ENCODE measurements at regions not wholly inside any gene's neighbourhood (a gene's known extent, or its start where the extent isn't known, plus 50 kb on each side); places are given as distances from the start of the nearest gene placed in this dataset.

- Histone ChIP-seq H4K20me1 (ENCODE audit: control insufficient read depth, insufficient read depth, insufficient read length) (no peaks in the 10 kb centered on the region), H2AFZ (ENCODE audit: low read length) (no peak overlapping the region), H2BK12ac (ENCODE audit: insufficient read length, low read depth, low read length) (no peak overlapping the region), H3K23ac (ENCODE audit: insufficient read length, low read depth, low read length) (no peak overlapping the region), H3K79me2 (ENCODE audit: insufficient read depth, low read length) (no peaks in the 10 kb centered on the region), H4K5ac (ENCODE audit: insufficient read length, low read depth, low read length) (no peak overlapping the region), H3K18ac (ENCODE audit: insufficient read length, low read depth, low read length) (no peak overlapping the region), H3K9me3 (ENCODE audit: control insufficient read depth, low read depth, low read length) (no peaks in the 10 kb centered on the region), H4K8ac (replicated peaks; ENCODE audit: insufficient read length, low read depth, low read length) (no peak overlapping the region), H3K27ac (ENCODE audit: insufficient read length, low read depth, low read length) (no peak overlapping the region), H3K4ac (ENCODE audit: low read depth, low read length) (no peak overlapping the region), H3K4me1 (ENCODE audit: insufficient read depth, low read length) (no peaks in the 10 kb centered on the region), H2BK20ac (ENCODE audit: low read depth, low read length, poor library complexity, severe bottlenecking) (no peak overlapping the region), H3K56ac (ENCODE audit: insufficient read length, low read depth, low read length) (no peak overlapping the region), H3K4me2 (ENCODE audit: insufficient read depth, insufficient read length, low read length) (no peak overlapping the region), H3K14ac (ENCODE audit: insufficient read depth, low read length) (no peak overlapping the region), H2BK120ac (ENCODE audit: low read depth, low read length, poor library complexity, severe bottlenecking) (no peak overlapping the region), H3K79me1 (ENCODE audit: insufficient read depth, low read depth, low read length, poor library complexity, severe bottlenecking) (no peaks in the 10 kb centered on the region), H2BK5ac (ENCODE audit: insufficient read length, low read length) (no peak overlapping the region), H3K27me3 (ENCODE audit: insufficient read depth, low read length) (no peaks in the 10 kb centered on the region), H3K9ac (ENCODE audit: extremely low read depth, insufficient read length, low read length) (no peak overlapping the region), H2AK5ac (ENCODE audit: insufficient read length, low read length) (no peak overlapping the region), H4K91ac (ENCODE audit: insufficient read length, low read depth, low read length) (no peak overlapping the region), H3T11ph (ENCODE audit: low read length) (no peak overlapping the region), H2BK15ac (ENCODE audit: low read depth, low read length) (no peak overlapping the region), H3K23me2 (ENCODE audit: insufficient read length, low read depth, low read length, poor library complexity, severe bottlenecking) (no peaks in the 10 kb centered on the region)
- peaks cover 1% of the 10 kb centered on the region; the same call in 1 of the 2 replicates for H3K27me3 Mint-ChIP-seq (ENCODE audit: low read depth)
- H3K27ac Mint-ChIP-seq: no peak overlapping the region
- WGBS (ENCODE audit: extremely low coverage, insufficient read length, low lambda C conversion rate): no CpG with 5 or more reads among the region's 3 CpGs
- DNase-seq: no peak
- peaks cover 0 to 3% (median 0%) of the 10 kb centered on the region in 3 experiments; a peak in 2 of 7 replicates for H3K36me3 Mint-ChIP-seq (ENCODE audit: insufficient read depth in 1 of 3, low read depth in 3 of 3)
- H3K9me3 Mint-ChIP-seq: no peaks in the 10 kb centered on the region
- H3K4me1 Mint-ChIP-seq: peaks cover 10 to 13% of the 10 kb centered on the region in 2 experiments
- H3K4me3 Mint-ChIP-seq: no peak overlapping the region
- no peak for TF ChIP-seq CTCF (conservative IDR thresholded peaks at IDR 0.05)
These were observed 226.0 kb downstream of the HINT1 start for GRCh38 chr5:130939059-130939458.
